ENCODE measurements at regions not wholly inside any gene's neighbourhood (a gene's known extent, or its start where the extent isn't known, plus 50 kb on each side); places are given as distances from the start of the nearest gene placed in this dataset.

GRCh38 chr13:106010836-106011235 is 524.6 kb downstream of the EFNB2 start:
- DNase-seq (ENCODE audit: low spot score in 2 of 2) (no peak), FAIRE-seq (no peak)

DNA sequence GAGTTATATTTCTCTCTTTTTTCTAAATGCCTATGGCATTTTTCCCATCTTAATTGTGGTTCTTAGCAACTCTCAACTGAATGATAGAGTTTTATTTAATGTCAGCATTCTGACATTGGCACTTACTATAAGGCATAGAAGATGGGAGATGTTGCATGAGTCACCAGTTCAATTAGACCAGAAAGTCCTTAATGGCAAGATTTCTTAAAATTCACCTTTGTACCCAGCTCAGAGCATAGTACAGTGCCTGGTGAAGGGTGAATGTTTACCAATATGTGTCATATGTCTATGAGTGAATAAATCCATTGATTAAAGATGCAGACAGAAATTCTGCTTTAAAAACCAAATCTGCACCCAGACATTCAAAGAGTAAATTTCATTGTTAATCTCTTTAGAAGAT is 526.9 kb downstream of the EFNB2 start:
- no peak for DNase-seq (ENCODE audit: low spot score in 2 of 2)
- no peak for FAIRE-seq

DNA sequence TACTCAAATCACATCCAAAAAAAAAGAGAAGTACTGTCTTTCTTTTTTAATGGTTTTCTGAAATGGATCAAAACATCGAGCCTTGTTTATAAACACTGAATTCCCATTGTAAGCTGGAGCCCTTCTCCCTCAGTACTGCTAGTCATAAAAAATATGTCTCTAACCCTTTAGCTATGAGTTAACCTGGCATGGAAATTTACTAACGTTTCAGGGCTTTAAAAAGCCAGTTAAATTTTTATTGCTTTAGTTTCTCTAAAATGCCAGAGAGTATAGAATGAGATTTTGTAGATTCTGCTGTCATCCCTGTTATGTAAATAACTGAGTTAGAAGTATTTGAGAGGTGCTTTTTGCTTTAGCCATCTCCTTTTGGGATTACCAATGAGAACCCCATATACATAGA is 528.3 kb downstream of the EFNB2 start:
- FAIRE-seq (no peak), DNase-seq (ENCODE audit: low spot score in 2 of 2) (no peak)

- DNase-seq (ENCODE audit: low spot score in 2 of 2) (no peak), FAIRE-seq (no peak)
These were observed 531.8 kb downstream of the EFNB2 start for GRCh38 chr13:106003651-106004050.

DNA sequence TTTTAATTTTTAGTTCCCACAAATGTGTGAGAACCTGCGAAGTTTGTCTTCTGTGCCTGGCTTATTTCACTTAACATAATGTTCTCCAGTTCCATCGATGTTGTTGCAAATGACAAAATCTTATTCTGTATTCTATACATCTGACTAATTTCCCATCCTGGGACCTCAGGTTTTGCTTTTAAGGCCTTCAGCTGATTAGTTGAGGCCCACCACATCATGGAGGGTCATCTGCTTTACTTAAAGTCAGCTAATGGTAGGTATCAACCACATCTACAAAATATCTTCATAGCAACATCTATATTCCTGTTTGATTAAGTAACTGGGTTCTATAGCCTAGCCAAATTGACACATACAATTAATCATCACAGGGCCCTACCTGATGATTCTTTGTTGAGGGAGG is 534.0 kb downstream of the EFNB2 start:
- DNase-seq (ENCODE audit: low spot score in 2 of 2), result no peak

GRCh38 chr13:105997581-105998550 is 537.6 kb downstream of the EFNB2 start:
- DNase-seq (ENCODE audit: low spot score in 2 of 2), result peak in 1 of 2 donors; percentile 7
- no peak for FAIRE-seq

More for the DNA sequence above, 534.0 kb downstream of the EFNB2 start:
- no peak for FAIRE-seq

DNA sequence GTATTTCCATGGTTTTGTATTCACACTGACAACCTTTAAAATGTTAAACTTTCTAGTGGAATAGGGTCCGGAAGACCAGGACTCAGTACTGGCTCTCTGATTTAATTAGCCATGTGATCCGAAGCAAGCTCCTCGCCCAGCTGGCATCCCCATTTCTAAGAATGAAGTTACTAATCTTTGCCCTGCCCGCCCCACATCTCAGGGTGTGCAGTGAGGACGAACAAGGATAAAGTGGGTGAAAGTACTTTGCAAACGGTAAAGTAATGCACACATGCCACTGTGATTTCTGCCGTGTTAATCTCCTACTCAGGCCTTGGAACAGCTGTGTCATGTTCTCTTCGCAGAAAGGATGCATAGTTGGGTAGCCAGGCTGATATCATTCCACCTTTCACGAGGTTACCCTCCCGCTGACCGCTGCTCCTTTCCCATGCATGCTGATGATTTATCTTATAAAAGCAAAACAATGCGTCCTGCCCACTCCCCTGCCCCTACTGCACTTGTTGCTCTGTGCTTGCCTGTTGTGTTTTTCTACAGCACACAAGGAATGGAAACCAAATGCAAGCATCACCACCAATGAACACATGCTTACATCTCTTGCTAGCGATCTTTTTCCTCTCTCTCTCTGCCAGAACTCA is 539.0 kb downstream of the EFNB2 start:
- DNase-seq (ENCODE audit: low spot score in 2 of 2) (no peak), FAIRE-seq (no peak)

- DNase-seq (ENCODE audit: low spot score in 2 of 2), result no peak
- no peak for FAIRE-seq
These were observed 541.1 kb downstream of the EFNB2 start for GRCh38 chr13:105994340-105994739.

GRCh38 chr13:105991622-105992277 is 543.7 kb downstream of the EFNB2 start:
- DNase-seq (ENCODE audit: low spot score in 2 of 2) (no peak), FAIRE-seq (no peak)

- DNase-seq (ENCODE audit: low spot score in 2 of 2), result no peak
- no peak for FAIRE-seq
These were observed 544.3 kb downstream of the EFNB2 start for GRCh38 chr13:105991131-105991530.

DNA sequence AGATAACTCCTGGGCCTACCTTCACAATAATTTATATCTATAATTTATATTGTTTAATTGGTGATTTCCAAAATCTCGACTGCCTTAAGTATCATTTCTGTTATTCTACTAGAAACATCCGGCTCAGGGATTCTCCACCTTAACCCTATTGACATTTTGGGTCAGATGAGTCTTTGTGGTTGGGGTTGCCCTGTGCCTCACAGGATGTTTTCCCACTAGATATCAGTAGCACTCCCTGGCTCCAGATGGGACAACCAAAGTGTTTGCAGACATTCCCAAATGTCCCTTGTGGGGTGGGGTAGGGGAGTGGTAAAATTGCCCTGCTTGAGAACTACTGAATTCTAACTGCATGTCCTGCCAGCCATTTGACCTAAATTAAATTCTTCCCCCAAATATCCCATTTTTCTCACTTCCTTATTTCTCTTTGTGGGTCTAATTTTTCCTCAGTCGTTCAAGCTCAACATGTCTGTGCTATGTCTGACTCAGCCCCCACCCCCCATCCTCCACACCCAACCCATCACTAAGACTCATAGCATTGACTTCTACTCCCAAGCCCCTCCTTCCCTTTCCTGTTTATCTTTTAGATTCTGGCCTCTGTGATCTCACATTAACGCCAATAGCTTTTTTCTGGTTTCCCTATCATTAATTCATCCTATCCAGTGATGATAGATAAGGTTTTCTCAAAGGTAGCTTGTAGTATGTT is 545.1 kb downstream of the EFNB2 start:
- FAIRE-seq (no peak), DNase-seq (ENCODE audit: low spot score in 2 of 2) (no peak)

- FAIRE-seq, result no peak
- DNase-seq (ENCODE audit: low spot score in 2 of 2), result no peak
These were observed 550.8 kb downstream of the EFNB2 start for GRCh38 chr13:105984646-105985045.

DNA sequence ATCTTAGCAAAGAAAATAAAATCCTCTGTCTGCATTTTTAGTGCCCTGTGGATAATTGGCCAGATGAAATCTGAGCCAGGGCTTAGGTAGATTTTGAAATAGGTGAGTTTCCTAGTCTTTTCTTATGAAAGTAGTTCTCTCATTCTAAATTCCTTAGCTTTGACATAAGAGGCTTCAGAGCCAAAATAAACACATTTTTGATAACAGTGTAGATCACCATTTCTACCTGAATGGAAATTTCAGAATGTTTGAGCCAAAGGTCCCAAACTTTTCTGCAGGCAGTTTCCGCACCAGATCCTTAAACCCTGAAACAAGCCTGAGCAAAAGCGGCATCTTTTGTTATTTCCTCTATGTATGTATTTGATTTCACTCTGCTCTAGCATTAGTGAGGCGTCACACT is 551.2 kb downstream of the EFNB2 start:
- DNase-seq (ENCODE audit: low spot score in 2 of 2) (no peak), FAIRE-seq (no peak)

- no peak for FAIRE-seq
- no peak for DNase-seq (ENCODE audit: low spot score in 2 of 2)
These were observed 553.1 kb downstream of the EFNB2 start for GRCh38 chr13:105982219-105982930.

GRCh38 chr13:105979131-105980011 is 556.1 kb downstream of the EFNB2 start:
- FAIRE-seq (no peak), DNase-seq (ENCODE audit: low spot score in 2 of 2) (no peak)

GRCh38 chr13:105974380-105974779 is 561.1 kb downstream of the EFNB2 start:
- no peak for FAIRE-seq
- no peak for DNase-seq (ENCODE audit: low spot score in 2 of 2)

DNA sequence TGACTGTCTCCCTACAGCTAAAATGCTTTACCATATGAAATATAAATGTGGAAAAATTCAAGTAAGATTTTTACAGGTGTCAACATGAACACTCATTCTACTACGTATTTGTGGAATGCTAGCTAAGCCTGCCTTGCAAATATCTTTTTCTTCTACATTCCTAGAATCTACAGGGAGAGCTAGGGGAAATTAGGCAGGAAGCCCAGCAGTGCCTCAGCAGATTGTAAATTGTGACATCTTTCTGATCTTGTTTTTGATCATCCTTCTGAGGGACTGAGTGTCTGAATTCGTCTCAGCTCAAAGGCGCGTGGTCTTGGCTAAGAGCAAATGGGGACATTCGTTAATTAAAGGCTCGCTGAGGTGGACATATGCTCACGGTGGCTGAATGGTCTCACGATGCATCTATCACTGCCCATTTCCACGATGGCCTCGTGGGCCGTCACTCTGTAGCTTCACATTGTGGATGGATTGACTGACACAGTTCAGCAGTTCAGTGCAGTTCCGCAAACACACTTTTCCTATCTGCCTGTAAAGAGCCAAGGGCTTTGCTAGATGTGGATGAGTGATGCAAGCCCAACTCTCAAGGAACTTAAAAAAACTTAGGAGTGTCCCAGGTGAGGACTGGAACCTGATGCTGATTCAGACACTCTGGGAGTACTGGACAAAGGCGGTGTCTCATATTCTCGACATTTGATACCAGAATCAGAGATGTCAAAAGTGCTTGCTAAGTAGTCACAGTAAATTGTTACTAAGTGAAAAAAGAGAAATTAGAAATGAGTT is 562.5 kb downstream of the EFNB2 start:
- FAIRE-seq, result no peak
- no peak for DNase-seq (ENCODE audit: low spot score in 2 of 2)

GRCh38 chr13:105972306-105972721 is 563.1 kb downstream of the EFNB2 start:
- DNase-seq (ENCODE audit: low spot score in 2 of 2), result no peak
- no peak for FAIRE-seq

Measured in frontal cortex (tissue), 3 donors.